Caki2 (cell line): ENCODE measurements at regions not wholly inside any gene's neighbourhood (a gene's known extent, or its start where the extent isn't known, plus 50 kb on each side); places are given as distances from the start of the nearest gene placed in this dataset.

Experiments
- DNase-seq: peaks from one replicate; pipeline ENCODE4 v3.0.0-alpha.2; 2015; ENCODE audit warnings: low read depth
- in situ Hi-C: cut with HindIII; loops from 2 replicates; pipeline ENCODE4 v1.10.0; 2016; ENCODE audit warnings: low sequenced_read_pairs, low pct_unique_long_range_greater_than_20kb, mixed read lengths

DNA sequence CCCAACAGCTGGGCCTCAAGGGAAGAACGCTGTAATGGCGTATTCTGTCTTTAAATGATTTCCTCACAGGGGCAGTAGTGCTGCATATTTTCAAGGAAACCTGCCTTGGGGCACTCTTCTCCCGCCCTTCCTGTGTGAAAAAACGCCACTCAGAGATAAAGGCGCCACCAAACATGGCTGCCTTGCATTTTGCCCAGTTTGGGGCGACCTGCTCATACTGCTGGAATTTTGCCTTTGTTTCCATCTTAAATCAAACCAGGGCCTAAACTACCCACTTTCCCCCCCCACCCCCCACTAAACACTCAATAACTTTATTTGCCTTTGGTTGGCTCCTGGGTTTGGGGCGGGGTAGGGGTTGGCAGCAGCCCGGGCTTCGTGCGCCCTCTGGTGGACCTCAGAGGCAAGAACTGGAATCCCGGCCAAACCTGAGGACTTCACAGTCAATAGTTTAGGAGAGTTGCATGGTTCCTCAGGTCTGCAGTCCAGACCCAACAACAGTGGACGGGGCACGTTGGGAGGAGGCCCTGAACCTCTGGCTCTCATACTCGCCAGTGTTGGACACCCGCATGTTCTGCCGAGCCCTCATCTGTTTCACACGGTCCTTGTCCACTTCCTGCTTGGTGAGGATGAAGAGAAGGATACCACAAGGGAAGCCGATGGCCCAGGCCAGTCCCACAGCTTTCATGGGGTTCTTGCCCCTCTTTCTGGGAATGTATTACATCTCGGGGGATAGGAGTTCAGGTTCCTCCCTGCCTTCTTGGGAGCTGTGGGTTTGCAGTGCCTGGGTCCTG, 220.1 kb upstream of the STK26 start:
- no peak for DNase-seq
- in situ Hi-C loops = no loop called here

DNA sequence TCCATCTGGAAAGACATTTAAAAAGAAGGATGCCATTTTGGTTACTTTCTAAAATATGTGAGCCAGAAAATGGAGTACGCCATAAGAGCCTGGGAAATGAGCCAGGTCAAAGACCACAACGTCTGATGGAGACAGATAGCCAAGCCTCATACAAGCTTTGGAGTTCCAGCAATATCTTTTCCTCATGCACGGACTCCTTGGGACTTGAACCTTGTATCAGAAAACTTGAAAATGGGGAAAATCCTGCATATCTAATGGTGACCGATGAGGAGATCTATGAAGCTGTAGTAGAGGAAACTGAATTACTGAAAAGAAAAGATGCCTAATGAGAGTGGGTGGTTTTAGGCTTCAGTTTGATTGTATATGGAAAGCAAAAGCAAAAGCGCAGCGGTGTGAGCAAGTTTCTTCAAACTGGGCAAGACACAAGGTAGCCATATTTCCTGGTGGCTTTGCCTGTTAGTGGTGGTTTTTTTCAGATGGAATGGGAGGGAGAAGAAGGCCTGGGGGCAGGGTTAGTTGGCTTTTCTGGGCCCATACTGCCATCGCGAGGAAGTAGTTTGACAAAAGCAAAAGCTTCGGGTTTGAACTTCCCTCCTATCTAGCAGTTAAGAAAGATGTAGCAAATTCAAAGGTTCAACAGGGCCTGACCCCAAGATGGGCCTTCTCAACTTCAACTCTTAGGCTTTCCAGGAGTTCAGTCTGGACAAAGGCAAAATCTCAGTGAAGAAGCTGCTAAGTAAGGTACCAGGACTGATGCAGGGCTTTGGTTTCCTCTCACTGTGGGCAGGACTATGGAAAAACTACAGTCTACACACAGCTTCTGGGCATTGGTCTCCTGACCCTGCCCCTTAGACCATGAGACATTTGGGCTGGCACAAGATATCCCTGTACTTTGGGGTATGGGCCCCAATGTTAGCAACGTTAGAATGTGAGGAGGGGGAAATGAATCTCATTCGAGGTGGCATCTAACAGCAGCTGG, 210.0 kb upstream of the STK26 start:
- in situ Hi-C loops = no loop called here
- DNase-seq = no peak

DNA sequence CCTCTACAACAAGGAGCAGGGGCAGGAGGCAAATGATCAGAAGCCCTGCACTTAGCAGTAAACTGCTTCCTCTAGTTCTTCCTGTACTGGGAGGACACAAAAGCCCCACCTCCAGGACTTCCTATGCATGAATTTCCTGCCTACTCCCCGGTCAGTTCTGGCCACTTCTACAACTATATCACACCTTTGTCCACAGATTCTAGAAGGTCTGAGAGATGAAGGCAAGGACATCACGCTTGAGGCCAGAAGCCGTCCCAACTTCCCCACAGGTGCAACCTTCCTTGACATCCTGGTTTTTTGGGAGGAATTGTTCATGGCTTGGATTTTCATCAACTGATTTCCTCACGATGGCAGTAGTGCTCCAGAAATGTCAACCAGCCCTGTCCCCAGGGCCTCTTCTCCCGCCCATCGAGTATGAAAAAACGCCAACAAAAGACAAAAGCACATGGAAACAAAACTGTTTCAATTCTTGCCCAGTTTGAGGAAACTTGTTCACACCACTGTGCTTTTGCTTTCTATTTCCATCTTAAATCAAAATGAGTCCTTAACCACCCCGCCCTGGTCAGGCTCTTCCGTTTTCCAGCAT, 206.5 kb upstream of the STK26 start:
- in situ Hi-C loops = no loop called here
- no peak for DNase-seq

DNA sequence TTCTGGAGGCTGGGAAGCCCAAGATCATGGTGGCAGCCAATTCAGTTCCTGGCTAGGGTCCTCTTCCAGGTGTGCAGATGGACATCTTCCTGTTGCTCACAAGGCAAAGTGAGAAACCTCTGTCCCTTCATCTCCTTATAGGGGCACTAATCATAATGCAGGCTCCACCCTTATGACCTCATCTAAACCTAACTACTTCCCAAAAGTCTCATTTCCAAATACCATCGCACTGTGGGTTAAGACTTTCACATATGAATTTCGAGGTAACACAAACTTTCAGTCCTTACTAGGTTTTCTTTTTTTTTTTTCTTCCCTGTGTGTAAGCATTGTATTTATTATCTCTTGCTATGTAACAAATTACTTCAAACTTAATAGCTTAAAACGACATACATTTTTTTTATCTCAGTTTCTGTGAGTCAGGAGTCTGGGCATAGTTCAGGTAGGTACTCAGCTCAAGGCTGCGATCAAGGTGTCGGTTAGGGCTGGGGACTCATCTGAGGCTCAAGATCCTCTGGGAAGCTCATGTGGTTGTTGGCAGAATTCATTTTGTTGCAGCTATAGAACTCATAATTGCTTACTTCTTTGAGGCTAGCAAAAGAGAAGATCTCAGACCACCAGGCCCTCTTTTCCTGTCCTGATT, 204.7 kb upstream of the STK26 start:
- no peak for DNase-seq
- in situ Hi-C loops = no loop called here

DNA sequence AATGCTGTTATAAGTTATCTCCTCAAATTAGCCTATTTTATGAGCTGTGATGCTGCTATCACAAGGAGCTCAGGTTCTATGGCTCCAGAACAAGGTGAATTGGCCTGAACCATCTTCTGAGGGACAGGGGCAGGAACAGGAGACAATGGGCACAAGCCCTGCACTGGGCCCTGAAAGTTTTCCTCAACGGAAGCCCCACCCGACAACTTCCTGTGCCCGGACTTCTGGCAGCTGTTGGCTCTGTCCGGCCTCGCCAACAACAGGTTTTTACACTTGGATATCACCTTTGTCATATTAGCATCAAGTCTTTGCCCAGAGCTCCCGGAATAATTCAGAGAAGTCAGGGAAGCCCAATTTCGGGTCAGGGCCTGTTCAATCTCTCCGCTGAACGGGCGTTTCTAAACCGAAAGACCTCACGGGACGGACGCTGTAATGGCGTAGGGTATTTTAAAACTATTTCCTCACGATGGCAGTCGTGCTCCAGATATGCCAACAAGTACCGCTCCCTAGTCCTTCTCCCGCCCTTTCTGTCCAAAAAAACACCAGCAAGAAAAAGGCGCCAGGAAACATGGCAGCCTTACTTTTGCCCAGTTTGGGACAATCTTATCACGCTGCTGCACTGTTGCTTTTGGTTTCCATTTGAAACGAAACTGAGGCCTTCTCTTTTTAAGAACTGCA, 201.0 kb upstream of the STK26 start:
- DNase-seq = no peak
- in situ Hi-C loops = no loop called here

DNA sequence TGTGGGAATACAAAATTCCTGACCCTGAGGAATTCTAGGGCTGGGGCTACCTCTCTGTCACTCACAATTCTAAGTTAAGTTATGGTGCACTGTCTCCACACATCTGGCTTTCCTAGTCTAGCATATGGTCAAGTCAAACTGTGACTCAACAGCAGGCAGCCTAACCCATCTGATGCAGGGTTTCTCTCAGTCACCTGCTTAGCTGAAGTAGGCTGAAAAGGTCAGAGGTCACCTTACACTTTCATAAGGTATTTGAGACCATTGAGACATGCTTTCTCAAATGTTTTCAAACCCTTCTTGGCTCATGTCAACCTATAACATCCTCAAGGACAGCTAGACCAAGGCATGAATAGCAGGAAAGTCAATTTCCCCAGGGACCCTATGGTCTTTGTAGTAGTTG, 196.5 kb upstream of the STK26 start:
- no peak for DNase-seq
- in situ Hi-C loops = no loop called here

DNA sequence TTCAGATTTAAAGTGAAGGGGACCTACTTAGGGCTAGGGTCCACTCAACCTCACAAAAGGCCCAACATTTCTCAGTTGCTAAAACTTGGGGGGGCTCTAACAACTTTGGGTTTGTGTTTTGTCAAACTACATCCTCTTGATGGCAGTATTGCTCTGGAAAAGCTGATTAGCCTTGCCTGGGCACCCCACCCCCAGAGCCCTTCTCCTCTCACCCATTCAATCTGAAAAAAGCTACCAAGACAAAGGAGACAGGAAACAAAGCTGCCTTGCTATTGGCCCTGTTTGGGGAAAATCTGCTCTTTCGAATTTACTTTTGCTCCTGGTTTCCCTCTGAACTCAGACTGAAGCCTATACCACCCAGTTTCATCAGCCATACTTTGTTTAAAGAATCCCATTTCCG, 195.2 kb upstream of the STK26 start:
- no peak for DNase-seq

DNA sequence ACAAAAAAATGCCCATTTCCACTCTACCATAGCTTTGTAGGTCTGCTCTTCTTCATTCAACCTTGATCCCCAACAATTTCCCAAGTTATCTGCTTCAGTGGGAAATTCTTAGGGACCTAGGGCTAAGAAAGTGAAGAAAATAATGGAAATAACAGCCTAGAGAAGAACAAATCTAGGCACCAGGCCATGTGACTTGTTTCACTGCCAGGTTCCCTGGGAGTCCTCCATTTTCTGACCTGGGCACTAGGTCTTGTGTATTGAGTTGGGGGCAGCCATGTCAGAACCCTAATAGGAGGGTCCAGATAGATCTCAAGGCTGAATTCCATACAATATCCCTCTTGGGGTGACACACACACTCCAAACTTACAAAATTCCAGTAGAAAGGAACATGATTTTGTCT, 194.6 kb upstream of the STK26 start:
- DNase-seq = no peak
- in situ Hi-C loops = no loop called here

More for the DNA sequence above, 195.2 kb upstream of the STK26 start:
- in situ Hi-C loops = no loop called here

DNA sequence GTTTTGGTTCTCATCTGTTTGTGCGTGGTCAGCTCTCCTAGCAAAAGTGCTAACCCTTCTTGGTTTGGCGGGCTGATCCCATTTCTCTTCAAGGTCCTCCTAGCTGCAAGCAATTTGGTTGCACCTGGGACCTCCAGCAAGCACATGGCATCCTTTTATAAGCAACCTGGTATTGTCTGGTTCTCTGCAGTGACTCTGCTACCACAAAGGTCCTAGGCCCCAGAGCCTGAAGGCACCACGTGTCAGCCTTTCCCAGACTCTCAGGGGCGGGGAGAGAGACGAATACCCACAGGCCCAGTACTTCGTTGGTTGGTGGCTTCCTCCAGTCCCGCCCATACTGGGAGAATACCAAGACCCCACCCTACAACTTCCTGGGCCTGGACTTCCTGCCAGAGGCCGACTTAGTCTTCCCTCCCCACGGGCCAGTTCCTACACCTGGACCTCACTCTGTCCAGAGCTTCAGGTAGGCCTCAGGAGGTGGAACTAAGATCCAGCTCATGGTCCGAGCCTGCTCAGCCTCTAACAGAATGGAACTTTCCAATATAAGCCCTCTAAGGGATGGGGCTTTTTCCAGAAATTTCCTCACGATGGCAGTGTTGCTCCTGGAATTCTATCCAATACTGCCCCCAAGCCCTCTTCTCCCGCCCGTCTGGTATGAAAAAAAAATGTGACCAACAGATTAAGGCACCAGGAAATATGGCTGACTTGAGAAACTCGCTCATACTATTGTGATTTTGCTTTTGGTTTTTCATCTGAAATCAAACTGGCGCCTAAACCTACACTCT, 192.5 kb upstream of the STK26 start:
- in situ Hi-C loops = no loop called here
- peak; percentile 87 for DNase-seq

DNA sequence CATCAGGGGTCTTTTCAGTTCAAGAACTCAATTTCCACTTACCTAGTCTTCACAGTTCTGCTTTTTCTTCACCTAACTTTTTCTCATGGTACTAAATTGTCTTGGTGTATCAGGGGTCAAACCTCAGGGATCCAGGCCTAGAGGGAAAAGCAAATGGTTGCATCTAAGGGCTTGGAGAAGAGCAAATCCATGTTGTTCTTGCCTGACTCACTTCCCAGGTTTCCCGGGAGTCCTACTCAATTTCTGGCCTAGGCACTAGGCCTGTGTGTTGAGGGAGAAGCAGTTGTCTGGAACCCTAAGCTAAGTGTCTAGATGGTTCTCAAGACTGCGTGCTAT, 191.9 kb upstream of the STK26 start:
- in situ Hi-C loops = no loop called here
- DNase-seq = no peak

DNA sequence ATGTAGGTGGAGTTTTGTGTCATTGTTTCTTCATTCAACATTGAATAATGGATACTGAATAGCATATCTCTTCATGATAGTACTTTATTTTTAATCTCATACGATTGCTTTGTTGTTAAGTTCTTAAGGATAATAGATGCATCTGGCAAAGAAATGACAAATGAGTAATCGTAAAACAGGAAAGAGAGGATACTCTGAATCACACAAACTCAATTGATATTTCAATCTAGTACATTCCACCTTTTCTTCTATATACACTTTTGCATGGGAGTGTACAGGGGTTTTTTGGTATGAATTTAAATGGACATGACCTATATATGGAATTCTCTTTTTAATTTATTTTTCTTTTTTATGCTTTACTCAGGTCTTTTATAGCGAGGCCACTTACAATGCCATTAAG, 186.9 kb upstream of the STK26 start:
- in situ Hi-C loops = no loop called here
- DNase-seq = no peak

DNA sequence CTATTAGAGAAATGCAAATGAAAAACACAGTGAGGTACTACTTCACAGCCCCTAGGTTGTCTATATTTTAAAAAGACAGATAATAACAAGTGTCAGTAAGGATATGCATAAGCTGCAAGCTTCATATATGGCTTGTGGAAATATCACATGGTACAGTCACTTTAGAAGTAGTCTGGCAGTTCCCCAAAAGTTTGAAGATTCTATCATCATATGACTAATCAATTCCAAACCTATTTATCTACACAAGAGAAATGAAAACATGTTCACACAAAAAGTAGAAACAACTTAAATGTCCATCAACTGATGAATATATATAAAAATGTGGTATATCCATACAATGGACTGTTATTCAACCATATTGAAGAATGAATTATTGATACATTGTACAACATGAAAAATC, 185.8 kb upstream of the STK26 start:
- in situ Hi-C loops = no loop called here
- no peak for DNase-seq

DNA sequence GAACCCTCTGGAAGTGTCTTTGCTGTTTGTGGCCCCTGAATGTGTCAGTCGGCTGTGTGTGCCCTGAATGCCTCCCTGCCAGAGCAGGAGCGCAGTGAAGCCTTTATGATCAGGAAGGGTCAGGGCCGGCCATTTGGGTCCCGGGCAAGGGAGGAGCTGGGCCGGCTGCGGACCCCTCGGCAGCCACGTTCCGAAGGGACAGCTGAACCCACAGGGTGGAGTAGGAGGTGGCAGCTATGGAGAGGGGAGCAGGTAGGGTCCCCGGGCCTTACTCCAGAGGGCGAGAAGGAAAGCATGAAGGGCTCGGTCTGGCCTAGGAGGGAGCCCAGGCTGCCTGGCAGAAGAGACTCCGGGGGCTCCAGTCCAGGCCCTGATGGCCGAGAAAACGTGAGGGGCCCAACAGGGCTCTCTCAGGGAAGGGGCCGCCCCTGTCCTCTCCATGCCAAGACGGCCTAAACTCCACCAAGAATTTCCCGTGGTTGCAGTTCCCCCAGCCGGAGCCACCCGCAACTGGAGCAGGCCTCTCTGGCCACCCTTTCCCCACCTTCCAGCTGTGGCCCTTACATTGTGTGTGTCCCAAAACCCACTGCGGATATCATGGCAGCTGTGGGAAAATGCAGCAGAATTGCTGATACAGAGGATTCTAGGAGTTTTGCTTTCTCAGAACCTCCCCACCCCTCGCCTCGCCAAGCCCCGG, 182.2 kb upstream of the STK26 start:
- no peak for DNase-seq
- in situ Hi-C loops = no loop called here

DNA sequence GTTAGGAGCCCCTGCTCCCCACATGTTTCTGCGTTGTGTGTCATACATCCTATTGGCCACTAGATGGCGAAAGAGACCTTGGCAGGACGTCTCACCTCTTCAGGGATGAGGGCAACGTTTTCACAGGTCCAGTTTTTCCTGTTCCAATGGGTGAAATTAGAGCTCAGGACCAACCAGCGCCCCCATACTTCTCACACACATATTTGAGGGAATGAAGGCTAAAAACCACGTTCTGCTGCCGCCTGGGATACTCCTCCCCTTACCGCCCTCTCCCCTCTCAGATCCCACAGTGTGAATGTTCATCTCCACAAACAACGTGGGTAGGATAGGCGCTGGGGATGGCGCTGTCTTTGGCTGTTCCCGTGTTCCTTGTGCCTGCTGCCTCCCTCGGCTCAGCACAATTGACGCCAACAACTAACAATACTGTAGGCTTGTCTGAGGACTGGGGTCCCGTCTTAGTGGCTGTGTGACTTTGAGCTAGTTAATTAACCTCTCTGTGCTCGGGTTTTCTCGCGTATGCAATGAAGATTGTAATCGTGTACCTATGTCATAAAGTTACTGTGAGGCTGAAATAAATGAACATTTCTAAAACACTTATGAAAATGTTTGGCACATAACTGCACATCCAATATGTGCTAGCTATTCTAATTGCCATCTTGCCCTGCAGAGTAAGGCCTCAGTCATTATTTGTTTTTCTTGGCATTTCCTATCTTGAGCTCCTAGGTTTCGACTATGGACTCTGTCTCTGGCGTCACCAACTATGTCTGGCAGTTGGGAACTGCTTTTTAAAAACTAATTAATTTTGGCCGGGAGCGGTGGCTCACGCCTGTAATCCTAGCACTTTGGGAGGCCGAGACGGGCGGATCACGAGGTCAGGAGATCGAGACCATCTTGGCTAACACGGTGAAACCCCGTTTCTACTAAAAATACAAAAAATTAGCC, 181.3 kb upstream of the STK26 start:
- in situ Hi-C loops = no loop called here
- DNase-seq = peak; percentile 44

DNA sequence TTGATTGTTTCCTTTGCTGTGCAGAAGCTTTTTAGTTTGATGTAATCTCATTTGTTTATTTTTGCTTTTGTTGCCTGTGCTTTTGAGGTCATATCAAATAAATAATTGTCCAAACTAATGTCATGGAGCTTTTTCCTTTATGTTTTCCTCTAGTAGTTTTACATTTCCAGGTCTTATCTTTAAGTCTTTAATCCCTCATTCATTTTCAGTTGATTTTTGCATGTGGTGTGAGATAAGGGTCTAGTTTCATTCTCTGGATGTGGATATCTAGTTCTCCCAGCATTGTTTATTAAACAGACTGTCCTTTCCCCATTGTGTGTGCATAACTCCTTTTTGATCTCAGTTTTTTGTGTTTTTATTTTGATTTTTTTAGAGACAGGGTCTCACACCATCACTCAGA, 179.1 kb upstream of the STK26 start:
- in situ Hi-C loops = no loop called here
- no peak for DNase-seq

DNA sequence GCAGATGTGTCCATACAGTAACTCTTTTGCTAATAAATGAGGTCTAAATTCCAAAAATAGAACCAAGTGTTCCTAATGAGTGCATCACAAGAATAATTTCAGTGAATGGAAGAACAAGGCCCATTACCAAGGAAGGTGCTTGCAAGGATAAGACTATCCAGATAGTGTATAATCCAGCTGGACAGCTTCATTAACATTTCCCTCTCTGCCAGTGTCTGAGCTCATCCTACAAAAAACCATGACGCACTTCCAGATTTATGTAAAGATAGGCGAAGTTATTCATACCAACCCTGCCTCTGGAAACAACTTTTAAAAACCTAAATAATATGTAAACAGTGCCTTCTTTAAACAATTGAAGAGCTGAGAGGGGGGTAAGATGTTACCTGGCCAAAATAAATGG, 177.9 kb upstream of the STK26 start:
- in situ Hi-C loops = no loop called here
- no peak for DNase-seq
